ENCODE measurements at regions not wholly inside any gene's neighbourhood (a gene's known extent, or its start where the extent isn't known, plus 50 kb on each side); places are given as distances from the start of the nearest gene placed in this dataset.

DNA sequence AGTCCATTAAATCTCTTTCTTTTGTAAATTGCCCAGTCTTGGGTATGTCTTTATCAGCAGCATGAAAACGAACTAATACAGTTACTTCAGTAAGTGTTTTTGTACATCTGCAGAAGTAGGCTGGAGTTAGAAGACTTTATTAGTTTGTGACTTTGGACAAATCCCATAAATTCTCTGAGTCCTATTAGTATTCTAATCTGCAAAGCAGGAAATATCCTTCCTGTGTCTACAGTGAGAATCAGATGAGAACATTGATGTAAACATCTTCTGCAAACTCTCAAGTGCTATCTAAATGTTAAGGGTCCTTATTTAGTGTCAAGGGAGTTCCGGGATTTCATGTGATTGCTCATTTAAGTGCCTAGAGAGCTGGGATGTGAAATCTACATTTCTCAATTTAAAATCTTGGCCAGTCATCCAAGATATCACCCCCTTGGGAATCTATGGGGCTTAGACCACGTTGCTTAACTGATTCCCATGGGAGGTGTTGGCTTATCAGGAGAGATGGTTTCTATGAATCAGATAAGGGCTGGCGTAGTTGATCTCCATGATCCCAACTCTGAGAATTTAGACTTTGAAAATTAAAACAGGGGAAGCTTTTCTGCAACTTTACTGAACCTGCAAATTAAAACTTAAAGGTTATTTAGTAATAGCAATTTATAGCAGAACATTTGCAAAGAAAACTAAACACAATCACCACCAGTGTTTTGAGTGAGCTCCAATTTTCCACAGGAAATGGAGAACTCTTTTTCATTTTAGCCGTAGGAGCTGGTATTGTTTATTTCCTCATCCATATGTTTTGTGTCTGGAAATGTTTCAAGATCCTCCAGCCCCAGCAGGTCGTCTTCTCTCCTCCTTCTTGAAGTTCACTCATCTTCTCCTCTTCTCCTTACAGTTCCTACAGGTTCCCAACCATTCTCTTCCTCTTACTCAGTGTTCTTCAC, 241.6 kb upstream of the CD180 start:
- DNase-seq, result no peak

DNA sequence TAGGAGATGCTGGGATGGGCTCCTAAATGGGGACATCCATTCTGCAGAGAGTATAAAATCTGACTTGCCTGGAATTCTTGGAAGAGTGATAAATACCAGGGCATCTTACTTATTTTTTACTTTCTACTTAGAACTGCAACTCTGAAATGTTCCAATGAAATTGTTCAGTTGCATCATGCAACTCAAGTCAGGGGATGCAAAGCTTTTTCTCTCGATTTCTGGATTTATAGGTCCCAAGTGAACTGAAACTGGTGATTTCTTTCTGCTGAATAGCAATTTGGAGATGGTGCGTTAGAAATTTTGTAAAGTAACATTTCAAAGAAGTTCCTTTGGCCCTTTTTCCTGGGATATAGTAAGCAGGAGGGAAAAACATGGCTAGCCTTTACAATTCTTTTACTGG, 238.4 kb upstream of the CD180 start:
- DNase-seq, result no peak

DNA sequence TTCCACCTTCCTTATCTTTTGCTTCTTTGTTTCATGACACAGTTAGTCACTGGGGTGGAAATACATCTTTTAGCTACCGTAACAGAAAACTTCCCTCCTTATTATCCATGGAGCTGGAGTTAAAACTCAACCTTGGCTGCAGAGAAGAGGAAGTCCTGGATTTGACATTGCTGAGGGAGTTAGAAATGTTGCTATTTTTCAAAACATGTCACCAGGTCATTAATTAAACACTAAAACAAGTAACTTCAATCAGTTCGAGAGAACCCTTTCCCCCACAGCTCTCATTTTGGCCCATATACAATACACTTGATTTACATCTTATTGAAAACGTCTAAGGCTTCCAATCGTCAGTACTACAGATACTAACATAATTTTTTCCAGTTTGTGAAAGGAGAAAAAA, 237.9 kb upstream of the CD180 start:
- no peak for DNase-seq

DNA sequence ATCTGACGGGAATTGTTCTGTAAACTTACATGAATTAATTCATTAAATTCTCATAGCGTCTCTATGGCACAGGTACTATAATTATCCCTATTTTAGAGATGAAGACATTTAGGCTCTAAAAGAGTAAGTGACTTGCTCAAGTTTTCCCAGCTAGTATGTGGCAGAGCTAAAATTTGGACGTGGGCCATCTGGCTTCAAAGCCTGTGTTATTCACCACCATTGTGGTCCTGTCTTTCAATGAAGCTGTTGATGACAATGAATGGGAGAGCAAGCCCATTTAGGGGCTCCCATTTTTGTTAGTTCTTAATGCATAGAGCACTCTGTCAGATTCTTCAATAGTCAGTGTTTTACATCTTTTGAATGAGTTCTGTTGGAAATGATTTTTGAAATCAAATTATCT, 236.0 kb upstream of the CD180 start:
- no peak for DNase-seq

DNA sequence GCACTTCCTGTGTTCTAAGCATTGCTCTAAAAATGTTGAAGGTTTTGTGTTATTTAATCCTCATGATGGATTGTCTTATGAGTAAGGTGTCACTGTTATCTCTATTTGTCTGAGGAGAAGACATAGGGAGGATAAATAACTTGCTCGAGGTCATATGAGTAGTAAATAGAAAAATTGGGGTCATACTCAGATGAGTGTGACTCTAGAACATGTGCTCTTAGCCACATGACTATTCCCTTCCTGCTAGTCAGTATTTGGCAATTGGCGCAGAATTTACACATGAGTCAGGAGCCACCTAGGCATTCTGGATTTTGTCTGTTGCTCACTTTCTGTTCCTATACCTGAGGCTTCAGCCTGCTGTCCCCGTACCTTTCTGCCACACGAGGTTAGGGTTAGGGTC, 234.6 kb upstream of the CD180 start:
- DNase-seq, result no peak

DNA sequence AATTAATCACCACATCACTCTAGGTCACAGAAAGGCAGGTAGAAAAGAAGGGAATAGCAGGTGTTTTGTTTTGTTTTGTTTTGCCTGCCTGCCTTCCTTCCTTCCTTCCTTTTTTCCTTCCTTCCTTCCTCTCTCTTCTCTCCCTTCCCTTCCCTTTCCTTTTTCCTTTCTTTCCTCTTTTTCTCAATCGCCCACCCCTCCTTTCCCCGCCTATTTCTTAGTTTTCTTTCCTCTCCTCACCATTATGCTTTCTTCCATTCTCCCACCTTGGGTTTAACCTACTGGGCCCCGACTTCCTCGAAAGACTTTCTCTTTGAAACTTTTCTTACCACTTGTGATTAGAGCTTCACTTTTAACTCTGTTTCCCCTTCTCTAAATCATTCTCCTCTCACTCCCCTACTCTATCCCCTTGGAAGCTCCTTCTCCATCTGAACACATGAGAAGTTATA, 231.3 kb upstream of the CD180 start:
- DNase-seq, result no peak

DNA sequence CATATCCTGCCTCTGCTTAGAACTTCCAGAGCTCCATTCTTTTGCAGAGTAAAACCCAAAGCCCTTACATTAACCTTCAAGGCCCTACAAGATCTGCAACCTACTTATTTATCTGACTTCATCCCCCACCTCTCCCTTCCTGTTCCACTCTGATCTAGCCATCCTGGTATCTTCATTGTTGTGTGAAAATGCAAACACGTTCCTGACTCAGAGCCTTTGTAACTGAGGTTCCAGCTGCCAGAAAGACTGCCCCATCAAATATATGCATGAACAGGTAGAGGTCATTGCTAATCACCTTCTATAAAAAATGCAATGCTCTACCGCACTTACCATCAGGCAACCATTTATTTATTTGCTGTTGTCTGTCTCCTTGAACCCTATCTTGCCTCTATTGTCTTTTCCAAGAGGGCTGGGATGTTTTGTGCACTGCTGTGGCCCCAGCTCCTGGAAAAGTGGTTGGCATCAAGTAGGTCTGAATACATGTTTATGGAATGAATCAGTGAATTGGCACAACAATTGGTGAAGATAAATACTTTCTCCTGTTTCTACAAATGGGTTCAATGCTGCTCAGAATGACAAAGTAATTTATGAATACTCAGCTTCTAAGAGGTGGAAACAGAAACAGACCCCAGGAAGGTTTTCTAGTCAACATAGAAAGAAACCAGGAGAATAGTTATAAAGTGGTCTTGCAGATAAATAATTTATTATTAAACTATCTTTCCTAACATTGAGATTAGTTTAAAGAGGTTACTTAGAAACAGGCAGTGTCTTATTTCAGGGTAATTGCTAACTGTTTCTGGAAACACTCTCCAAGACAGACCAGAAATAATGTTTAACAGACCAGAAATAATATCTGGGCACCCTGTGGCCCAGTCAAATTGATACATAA, 230.6 kb upstream of the CD180 start:
- no peak for DNase-seq

DNA sequence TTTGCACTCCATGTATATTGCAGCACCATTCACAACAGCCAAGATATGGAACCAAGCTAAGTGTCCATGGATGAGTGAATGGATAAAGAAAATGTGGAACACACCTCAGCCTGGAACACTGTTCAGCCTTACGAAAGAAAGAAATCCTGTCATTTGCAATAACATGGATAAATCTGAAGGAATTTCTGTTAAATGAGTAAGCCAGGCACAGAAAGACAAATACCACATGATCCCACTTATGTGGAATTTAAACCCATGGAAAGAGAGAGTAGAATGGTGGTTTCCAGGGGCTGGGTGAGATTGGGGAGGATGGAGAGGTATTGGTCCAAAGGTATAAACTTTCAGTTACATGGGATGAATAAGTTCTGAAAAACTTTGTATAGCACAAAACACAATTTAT, 228.9 kb upstream of the CD180 start:
- DNase-seq, result no peak

DNA sequence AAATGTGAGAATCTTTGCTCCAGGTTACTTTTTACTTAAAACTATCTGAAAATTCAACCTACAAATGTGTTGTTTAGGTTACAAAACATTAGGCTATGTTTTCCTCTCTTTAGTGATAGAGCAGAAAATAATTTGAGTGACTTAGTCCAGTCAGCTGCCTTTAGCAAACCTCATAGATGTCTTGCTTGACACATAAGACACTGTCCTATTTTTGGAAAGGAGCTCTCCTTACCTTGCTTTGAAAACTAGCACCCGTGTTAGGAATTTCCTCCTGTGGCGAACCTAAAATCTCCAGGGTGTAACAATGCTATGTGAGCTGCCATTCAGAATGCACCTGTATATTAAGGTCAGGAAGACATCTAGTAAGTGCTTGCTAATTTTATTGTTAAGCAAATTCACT, 221.2 kb upstream of the CD180 start:
- DNase-seq, result no peak

DNA sequence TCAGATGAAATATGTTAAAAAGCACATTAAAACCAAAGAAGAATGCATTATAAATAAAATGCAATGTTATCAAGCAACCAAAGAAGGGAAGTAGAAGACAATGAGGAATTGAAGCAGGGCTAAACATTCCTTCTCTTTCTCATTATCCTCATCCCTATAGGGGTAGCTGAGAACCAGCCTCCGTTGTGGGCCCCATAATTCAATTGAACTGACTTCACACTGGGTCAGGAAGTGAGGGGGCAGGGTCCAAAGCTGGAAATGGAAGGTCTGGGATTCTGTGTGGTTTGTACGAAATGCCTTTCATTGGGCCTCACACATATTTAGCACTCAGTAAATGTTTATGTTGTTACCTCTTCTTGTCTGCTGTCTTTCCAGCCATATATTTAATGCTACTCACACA, 220.4 kb upstream of the CD180 start:
- DNase-seq, result no peak

DNA sequence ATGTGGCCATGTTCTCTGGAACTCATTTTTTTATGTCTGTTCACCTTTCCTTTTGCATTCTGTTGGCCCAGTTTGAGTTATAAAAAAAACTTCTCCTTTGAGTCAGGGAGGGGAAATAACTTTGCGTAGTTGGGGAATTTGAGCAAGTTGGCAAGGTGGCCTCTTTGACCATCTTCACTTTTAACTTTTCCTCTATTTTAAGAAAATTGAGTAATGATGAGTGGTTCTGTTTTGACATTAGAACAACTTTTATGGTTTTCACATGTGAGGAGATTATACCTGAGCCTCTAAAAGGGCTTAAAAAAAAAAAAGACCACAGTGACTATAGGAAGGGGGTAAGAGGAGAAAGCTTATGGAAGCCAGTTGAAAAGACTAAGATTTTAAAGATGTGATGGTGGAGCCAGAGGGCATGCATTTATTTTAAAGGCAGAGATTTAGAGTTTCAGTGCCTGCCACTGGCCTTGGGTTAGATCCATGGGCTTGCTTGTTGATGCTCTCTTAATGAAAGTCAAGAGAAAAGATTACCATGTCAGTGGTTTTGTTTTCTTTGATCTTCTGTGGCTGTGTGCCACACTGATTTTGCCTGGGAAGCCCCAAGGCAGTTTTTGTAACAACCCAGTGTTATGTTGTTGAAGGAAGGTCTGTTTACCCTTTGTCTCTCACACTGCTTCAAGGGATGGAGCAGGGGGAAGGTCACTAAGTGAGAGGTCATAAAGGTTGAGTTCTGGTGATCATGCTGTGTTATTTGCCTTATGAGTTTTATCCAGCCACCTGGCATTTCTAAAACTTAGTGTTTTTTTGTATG, 219.7 kb upstream of the CD180 start:
- DNase-seq, result no peak

DNA sequence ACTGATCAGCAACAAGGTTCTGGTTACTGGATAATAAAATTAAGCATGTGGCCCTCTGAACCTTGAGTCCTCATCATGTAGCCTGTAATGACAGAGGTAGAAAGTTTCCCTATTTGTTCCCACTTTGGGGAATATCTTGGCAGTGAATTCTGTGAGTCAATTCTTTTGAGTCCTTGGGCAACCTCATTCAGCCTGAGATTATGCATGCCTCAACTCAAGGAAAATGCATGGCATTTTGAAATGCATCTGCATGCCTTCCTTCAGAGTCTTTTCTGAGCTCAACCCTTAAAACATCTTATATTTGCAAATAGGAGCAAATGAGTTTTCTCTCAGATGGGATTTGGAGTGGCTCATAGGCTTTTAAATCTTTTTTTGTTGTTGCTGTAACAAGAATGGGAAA, 218.1 kb upstream of the CD180 start:
- DNase-seq, result no peak

DNA sequence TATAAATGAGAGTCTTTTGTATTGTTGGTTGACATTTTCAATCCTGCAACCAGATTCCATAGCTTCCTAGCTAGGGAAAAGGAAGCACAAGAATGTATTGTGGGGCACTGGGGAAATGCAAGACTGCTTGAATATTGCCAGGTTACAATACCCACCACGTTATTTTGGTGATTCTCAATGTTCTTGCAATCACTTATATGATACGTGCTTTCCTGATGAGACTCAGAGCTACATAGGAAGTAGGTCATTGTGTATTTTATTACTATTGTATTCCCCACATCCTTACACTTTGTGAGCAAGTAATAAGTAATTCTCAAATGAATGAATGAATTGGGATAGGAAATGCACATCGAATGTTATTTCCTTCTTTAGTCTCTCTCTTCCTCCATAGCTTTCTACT, 217.1 kb upstream of the CD180 start:
- no peak for DNase-seq

DNA sequence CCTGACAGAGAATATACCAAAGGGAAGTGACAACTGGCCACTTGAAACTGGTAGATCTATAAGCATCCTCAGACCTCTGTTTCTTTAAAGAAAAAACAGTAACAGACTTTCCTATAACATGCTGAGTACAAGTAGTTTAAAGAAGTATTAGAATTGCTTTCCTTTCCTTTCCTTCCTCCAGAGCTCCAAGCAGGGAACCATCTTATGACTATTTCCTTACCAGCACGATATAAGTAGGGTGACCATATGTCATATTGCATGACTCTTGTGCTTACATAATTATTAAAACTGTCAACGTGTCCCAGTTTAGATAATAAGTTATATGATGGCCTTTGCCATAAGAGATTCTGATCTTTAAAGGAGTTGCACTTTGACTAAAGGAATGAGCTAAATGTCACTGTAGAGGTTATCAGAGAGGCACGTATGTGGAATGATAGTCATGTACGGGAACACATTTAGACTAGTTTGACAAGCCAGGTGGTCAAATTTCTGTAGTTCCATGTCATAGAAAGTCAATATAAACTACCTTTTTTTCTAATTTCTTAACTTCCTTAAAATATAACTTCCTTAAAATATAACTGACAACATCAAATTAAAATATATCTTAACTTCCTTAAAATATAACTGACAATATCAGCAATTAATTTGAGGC, 212.7 kb upstream of the CD180 start:
- DNase-seq, result no peak

DNA sequence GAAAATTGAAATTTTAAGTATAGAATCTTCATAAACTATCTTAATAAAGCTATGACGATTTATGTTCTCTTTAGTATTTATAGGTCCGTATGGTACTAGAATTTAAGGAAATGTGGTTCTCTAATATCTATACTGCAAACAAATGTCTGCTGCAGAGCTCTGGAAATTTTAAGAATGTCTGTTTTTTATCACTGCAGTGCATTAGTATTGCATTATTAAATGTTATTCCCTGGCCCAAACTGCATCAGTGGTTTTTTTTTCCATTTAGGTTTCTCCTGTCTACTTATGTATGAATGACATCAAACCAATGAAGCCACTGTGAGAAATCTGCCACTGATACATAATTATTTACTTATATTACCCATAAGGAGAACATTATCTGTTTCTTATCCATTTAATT, 211.4 kb upstream of the CD180 start:
- no peak for DNase-seq

DNA sequence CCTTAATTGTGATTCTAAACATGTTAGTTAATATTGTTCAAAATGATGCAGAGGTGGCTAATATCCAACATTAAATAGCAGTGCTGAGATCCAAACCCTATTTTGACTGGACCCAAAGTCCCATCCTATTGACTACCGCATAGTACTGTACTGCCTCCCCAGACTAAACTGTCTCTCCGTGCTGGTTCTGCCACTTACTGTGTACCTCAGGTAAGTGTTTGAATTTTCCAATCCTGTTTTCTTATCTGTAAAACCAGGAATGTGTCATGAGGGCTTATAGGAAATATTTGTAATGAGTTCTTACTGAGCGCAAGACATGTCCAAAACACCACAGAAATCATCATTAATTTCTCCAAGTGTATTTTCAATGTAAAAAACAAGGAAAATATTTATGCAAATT, 209.2 kb upstream of the CD180 start:
- no peak for DNase-seq

DNA sequence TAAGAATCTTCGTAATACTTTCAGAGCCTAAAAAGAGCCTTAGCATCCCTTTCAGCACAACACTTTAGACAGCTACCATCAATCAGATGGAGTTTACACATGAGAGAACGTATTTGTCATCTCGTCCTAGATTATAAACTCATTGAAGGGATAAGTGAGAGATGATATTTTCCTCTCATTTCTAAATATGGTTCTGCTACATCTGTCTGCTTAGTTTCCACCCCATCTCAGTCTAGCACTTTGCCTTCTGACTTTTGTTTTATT, 208.4 kb upstream of the CD180 start:
- DNase-seq, result no peak

DNA sequence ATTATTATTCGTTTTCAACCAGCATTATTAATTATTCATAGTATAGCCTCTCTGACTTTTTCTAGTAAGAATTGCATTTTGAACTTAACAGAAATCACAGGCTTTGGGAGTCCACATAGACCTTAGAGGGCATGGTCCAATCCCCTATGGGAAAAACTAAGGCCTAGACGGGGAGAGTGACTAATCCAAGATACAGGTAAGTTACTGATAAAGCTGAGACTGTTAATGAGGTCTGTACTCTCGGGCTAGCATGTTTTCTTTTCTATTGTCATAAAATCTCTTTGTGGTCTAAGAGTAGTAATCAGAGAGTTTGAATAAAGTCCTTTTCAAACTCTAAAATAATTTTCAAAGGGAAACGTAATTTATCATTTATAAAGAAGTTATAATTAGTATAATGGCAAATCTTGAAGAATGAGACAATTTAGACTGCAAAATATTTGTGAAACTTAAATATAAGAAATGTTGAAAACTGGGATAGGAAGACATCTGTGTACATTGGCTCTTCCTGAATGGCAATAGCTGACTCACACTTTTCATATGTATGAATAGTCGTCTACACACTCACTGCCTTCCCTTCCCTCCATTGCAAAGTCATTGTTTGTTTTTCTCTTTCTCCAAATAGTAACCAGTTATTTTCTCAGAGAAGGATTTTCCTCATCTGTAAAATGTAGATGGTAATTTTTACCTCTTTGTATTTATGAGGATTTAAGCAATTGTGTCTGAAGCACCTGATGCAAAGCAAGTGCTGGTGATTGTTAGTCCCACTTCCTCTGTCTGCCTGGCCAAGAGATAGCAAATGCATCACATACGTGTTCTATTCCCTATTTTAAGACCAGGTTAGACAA, 207.9 kb upstream of the CD180 start:
- DNase-seq, result no peak

DNA sequence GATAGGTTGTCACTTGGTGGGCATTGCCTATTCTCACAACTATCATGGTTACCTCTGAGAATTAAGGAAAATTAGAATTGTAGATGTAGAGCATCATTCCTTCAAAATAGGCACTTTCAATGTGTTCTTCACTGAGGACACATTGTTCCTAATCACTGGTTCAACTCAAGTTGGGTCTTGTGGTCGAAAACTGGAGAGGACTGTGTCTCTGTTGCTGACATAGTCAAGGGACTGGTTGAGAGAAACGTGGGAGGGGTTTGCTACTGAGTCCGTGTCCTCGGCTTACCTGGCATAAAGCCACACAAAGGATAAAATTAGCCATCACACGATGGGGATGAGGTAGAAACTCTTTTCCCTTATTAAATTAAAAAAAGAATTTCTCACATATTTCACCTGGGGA, 205.9 kb upstream of the CD180 start:
- no peak for DNase-seq

DNA sequence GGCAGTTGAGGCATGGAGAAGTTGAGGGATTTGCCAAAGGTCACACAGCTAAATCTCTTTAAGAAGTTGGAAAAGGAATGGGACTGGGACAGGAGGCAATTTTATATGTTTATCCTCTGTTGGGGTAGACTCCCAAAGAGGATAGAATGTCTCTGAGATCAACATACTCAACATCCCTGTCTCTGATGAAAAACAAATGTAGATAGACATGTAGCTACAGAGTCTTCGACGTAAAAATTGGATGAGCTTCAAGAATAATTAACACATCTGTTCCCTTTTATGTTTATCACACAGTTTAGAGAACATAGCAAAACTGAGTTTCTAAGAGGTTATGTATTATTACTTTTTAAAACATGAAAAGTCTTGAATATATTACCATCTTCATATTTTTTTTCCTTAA, 204.6 kb upstream of the CD180 start:
- no peak for DNase-seq

DNA sequence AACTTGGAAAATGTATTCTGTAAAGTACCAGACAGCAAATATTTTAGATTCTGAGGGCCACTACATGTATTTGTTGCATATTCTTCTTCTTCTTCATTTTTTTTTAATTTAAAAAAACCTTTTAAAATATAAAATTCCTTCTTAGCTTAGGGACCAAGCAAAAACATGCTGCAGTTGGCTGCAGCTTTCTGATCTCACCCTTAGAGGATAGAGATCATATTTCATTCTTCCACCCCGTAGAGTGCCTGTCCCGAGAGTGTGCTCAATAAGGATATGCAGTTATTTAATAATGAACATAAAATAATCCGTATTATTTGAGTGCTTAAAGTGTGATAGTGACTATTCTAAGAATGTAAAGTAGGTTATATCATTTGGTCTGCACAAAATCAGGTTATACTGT, 204.2 kb upstream of the CD180 start:
- no peak for DNase-seq
